GM12878 (cell line): ENCODE measurements at regions not wholly inside any gene's neighbourhood (a gene's known extent, or its start where the extent isn't known, plus 50 kb on each side); places are given as distances from the start of the nearest gene placed in this dataset.

Experiments
- ATAC-seq: fragments of 200-7000 bp; cut with Tn5 transposase; 3 replicates; pipeline ENCODE4 v1.9.1; 2020; ENCODE audit warnings: mild to moderate bottlenecking, moderate library complexity
- BruUV-seq: library from RNA; stranded (reverse); fragments of 400-500 nt; replicated peaks from 2 replicates; lab custom pipeline; 2021; lab: Mats Ljungman, UMichigan
- CTCF ChIA-PET: fragments of 300-600 bp; sonication (Branson Sonifier 250); formaldehyde crosslinking; extraction: SDS; loops from one replicate; lab custom pipeline; 2021; ENCODE audit warnings: inconsistent platforms; lab: Yijun Ruan, JAX
- POLR2A ChIA-PET: fragments of 350-600 bp; formaldehyde crosslinking; extraction: SDS; loops from one replicate; lab custom pipeline; 2021; ENCODE audit warnings: inconsistent platforms; lab: Charles Lee
- RAD21 ChIA-PET: fragments of 300-600 bp; sonication (Branson Sonifier 250); formaldehyde crosslinking; loops from one replicate; lab custom pipeline; 2023; ENCODE audit warnings: antibody characterized with exemption; ENCODE audit not compliant: unreplicated experiment; lab: Charles Lee
- SMC1A ChIA-PET: fragments of 300-600 bp; sonication (Branson Sonifier 250); formaldehyde crosslinking; loops from one replicate; lab custom pipeline; 2023; ENCODE audit not compliant: unreplicated experiment, uncharacterized antibody; lab: Charles Lee
- DNase-seq: peaks from one replicate; pipeline ENCODE4 v3.0.0-alpha.2; 2011; ENCODE audit warnings: low read depth, low spot score
- FAIRE-seq: peaks from 3 replicates; lab custom pipeline; 2011; peaks lifted over from hg19 to GRCh38; lab: Jason Lieb, UNC
- H2AFZ ChIP-seq: 2 replicates; pipeline ENCODE4 v1.6.0; 2011; ENCODE audit warnings: low read depth, low read length, control low read depth; ENCODE audit not compliant: control insufficient read depth
- H3K27ac ChIP-seq: 2 replicates; pipeline ENCODE4 v1.5.1; 2011; ENCODE audit warnings: control low read depth; ENCODE audit not compliant: control insufficient read depth, insufficient read depth
- H3K27me3 ChIP-seq, 2 experiments: replicated peaks in 1 of 2; 2 replicates each; pipeline versions ENCODE4 v1.6.0 to v1.6.1; 2011; ENCODE audit warnings: low read length in 1 of 2; ENCODE audit not compliant: control insufficient read depth in 2 of 2, insufficient read depth in 2 of 2
- H3K36me3 ChIP-seq, 2 experiments: 2 replicates each; pipeline ENCODE4 v1.5.1; 2011; ENCODE audit warnings: low read length in 1 of 2; ENCODE audit not compliant: control insufficient read depth in 2 of 2, insufficient read depth in 2 of 2
- H3K4me1 ChIP-seq: 2 replicates; pipeline ENCODE4 v1.6.1; 2011; ENCODE audit warnings: mild to moderate bottlenecking, low read length, moderate library complexity, mixed read lengths; ENCODE audit not compliant: control insufficient read depth, insufficient read depth
- H3K4me2 ChIP-seq: 2 replicates; pipeline ENCODE4 v1.6.0; 2011; ENCODE audit warnings: control low read depth; ENCODE audit not compliant: control insufficient read depth, insufficient read depth
- H3K4me3 ChIP-seq: fragments of 200-600 bp; sonication (generic); 2 replicates; pipeline ENCODE4 v1.5.1; 2016
- H3K79me2 ChIP-seq: 2 replicates; pipeline ENCODE4 v1.6.0; 2011; ENCODE audit warnings: low read length; ENCODE audit not compliant: control insufficient read depth, insufficient read depth
- H3K9ac ChIP-seq: 2 replicates; pipeline ENCODE4 v1.8.0; 2011; ENCODE audit warnings: low read length, control low read depth, mixed read lengths; ENCODE audit not compliant: control insufficient read depth, insufficient read depth
- H3K9me3 ChIP-seq: replicated peaks from 3 replicates; pipeline ENCODE4 v1.5.1; 2011; ENCODE audit warnings: mild to moderate bottlenecking, low read length; ENCODE audit not compliant: control insufficient read depth, insufficient read depth
- H4K20me1 ChIP-seq: 2 replicates; pipeline ENCODE4 v1.6.0; 2011; ENCODE audit not compliant: control insufficient read depth, insufficient read depth
- BRCA1 ChIP-seq: IDR thresholded peaks from 2 replicates; pipeline ENCODE4 v1.6.1; 2011; ENCODE audit warnings: low read depth, low read length, improper control_type of control experiment
- CTCF ChIP-seq, 3 experiments: IDR thresholded peaks in 2 of 3; conservative IDR thresholded peaks in 1 of 3; 2 replicates each; pipeline ENCODE4 v1.5.1; 2011; ENCODE audit warnings: low read depth in 3 of 3, low read length in 3 of 3, mild to moderate bottlenecking in 3 of 3, control low read depth in 2 of 3, moderate library complexity in 2 of 3, inconsistent platforms in 1 of 3, mixed read lengths in 1 of 3; ENCODE audit not compliant: control insufficient read depth in 2 of 3, insufficient read depth in 1 of 3; ENCODE audit errors: extremely low read depth in 1 of 3
- E4F1 ChIP-seq: fragments of 450-650 bp; IDR thresholded peaks from 2 replicates; pipeline ENCODE4 v1.6.1; 2018; ENCODE audit warnings: borderline replicate concordance, mild to moderate bottlenecking; ENCODE audit not compliant: partially characterized antibody
- FOS ChIP-seq: IDR thresholded peaks from 3 replicates; pipeline ENCODE4 v1.6.1; 2011; ENCODE audit warnings: borderline replicate concordance; ENCODE audit not compliant: insufficient read length; ENCODE audit errors: extremely low read depth
- FOXM1 ChIP-seq: IDR thresholded peaks from 2 replicates; pipeline ENCODE4 v1.6.1; 2012; ENCODE audit warnings: low read depth, mild to moderate bottlenecking, inconsistent platforms, low read length, moderate library complexity
- GABPA ChIP-seq: IDR thresholded peaks from 2 replicates; pipeline ENCODE4 v1.6.1; 2014; ENCODE audit warnings: antibody characterized with exemption, low read depth, mild to moderate bottlenecking, inconsistent platforms
- HDAC2 ChIP-seq: fragments of 200-600 bp; sonication (generic); IDR thresholded peaks from 2 replicates; pipeline ENCODE4 v1.6.1; 2017
- IRF4 ChIP-seq: IDR thresholded peaks from 2 replicates; pipeline ENCODE4 v1.6.1; 2011; ENCODE audit warnings: low read depth, low read length
- JUND ChIP-seq: IDR thresholded peaks from 2 replicates; pipeline ENCODE4 v1.6.1; 2012; ENCODE audit warnings: low read depth, mild to moderate bottlenecking, low read length, improper control_type of control experiment, moderate library complexity
- MLLT1 ChIP-seq: fragments of 450-650 bp; IDR thresholded peaks from 2 replicates; pipeline ENCODE4 v1.6.1; 2016; ENCODE audit warnings: mild to moderate bottlenecking
- PML ChIP-seq: IDR thresholded peaks from 2 replicates; pipeline ENCODE4 v1.6.1; 2012; ENCODE audit warnings: low read length, inconsistent platforms
- RAD21 ChIP-seq: IDR thresholded peaks from 2 replicates; pipeline ENCODE4 v1.6.1; 2011; ENCODE audit warnings: mild to moderate bottlenecking, low read depth, low read length, moderate library complexity; ENCODE audit not compliant: insufficient read depth
- RB1 ChIP-seq: fragments of 450-650 bp; formaldehyde crosslinking; IDR thresholded peaks from 2 replicates; pipeline ENCODE4 v1.6.1; 2017; ENCODE audit warnings: mild to moderate bottlenecking, borderline replicate concordance
- SMC3 ChIP-seq: IDR thresholded peaks from 2 replicates; pipeline ENCODE4 v1.6.1; 2011; ENCODE audit warnings: low read length, improper control_type of control experiment, borderline replicate concordance
- SP1 ChIP-seq: IDR thresholded peaks from one replicate; pipeline ENCODE4 v1.6.1; 2011; ENCODE audit warnings: low read depth, low read length
- SUZ12 ChIP-seq: fragments of 200-600 bp; sonication (generic); IDR thresholded peaks from one replicate; pipeline ENCODE4 v1.6.1; 2018; ENCODE audit warnings: antibody characterized with exemption, mild to moderate bottlenecking; ENCODE audit not compliant: unreplicated experiment
- ZNF24 ChIP-seq: fragments of 450-650 bp; IDR thresholded peaks from 2 replicates; pipeline ENCODE4 v1.6.1; 2017; ENCODE audit warnings: antibody characterized with exemption, mild to moderate bottlenecking
- WGBS: methylation state at CpG from one replicate; pipeline ENCODE4 v1.1.6; 2016; ENCODE audit warnings: low lambda C conversion rate; ENCODE audit not compliant: insufficient replicate concordance, insufficient coverage; ENCODE audit errors: missing lambda C conversion rate; 5-methylcytosine and 5-hydroxymethylcytosine counted together
- in situ Hi-C: fragments of 300-500 bp; cut with MboI; formaldehyde crosslinking; loops from 9 replicates; pipeline ENCODE4 v1.14.3; 2018; ENCODE audit warnings: mixed read lengths
- intact Hi-C: fragments of 100-400 bp; cut with micrococcal nuclease; formaldehyde crosslinking; loops from one replicate; pipeline ENCODE4 v1.14.2; 2022; ENCODE audit not compliant: unreplicated experiment

- Histone ChIP-seq H4K20me1 (no peaks in the 10 kb centered on the region), H3K79me2 (no peaks in the 10 kb centered on the region)
- TF ChIP-seq ZNF24: no peak
- peak; percentile 73 to 91 (median 88) for TF ChIP-seq CTCF (IDR thresholded peaks at IDR 0.05 in 2 of 3, conservative IDR thresholded peaks at IDR 0.05 in 1 of 3; ENCODE audit: control insufficient read depth in 2 of 3, extremely low read depth in 1 of 3, insufficient read depth in 1 of 3, low read depth in 3 of 3, low read length in 3 of 3)
- TF ChIP-seq E4F1: no peak
- no peak for TF ChIP-seq SP1
- TF ChIP-seq RAD21: peak; percentile 99
- no peak for TF ChIP-seq BRCA1
- peak; percentile 56; the same call in 1 of the 2 replicates for TF ChIP-seq FOXM1
- no peak for TF ChIP-seq HDAC2
- TF ChIP-seq FOS: no peak
- TF ChIP-seq RB1: peak; percentile 61; the same call in 1 of the 2 replicates
- no peak for TF ChIP-seq JUND
- peak; percentile 49; the same call in 1 of the 2 replicates for TF ChIP-seq MLLT1
- no peak for TF ChIP-seq IRF4
- TF ChIP-seq SUZ12: no peak
- no peak for TF ChIP-seq GABPA
- TF ChIP-seq PML: no peak
- TF ChIP-seq SMC3: peak; percentile 98
These were observed 119.0 kb upstream of the RASGRP1 start for GRCh38 chr15:38683382-38684242.

More at GRCh38 chr15:38683382-38684242, 119.0 kb upstream of the RASGRP1 start:
- Histone ChIP-seq H3K9ac (no peak overlapping the region), H3K9me3 (no peaks in the 10 kb centered on the region), H3K4me2 (no peak overlapping the region), H3K27me3 (no peaks in the 10 kb centered on the region), H3K4me3 (no peak overlapping the region), H3K36me3 (no peaks in the 10 kb centered on the region), H2AFZ (peak overlapping the region; percentile 45), H3K27ac (no peak overlapping the region), H3K4me1 (peaks cover 5% of the 10 kb centered on the region)
- intact Hi-C loops: loop anchor here (1.0 to 2.0 kb wide), 3 partner anchors 119 to 243 kb away; partner anchors contain the start of gene RASGRP1
- WGBS: 26% methylated on average over 2 of the region's 2 CpGs
- in situ Hi-C loops: no loop called here
- ATAC-seq (peak; percentile 94), DNase-seq (no peak), FAIRE-seq (peak; percentile 95)
- ChIA-PET SMC1A (interaction anchor here (0.8 to 17.6 kb wide), 51 partner anchors 8 to 689 kb away, joined by 3 to 293 read pairs (median 9); partner anchors contain the start of genes FAM98B and RASGRP1), POLR2A (interaction anchor here (0.6 to 2.9 kb wide), 16 partner anchors 9 to 243 kb away, joined by 3 to 33 read pairs (median 4); partner anchors contain the start of gene RASGRP1), CTCF (interaction anchor here (0.6 to 15.4 kb wide), 60 partner anchors 8 to 329 kb away, joined by 3 to 288 read pairs (median 6); partner anchors contain the start of genes FAM98B and RASGRP1), RAD21 (interaction anchor here (0.7 to 12.0 kb wide), 39 partner anchors 8 to 327 kb away, joined by 3 to 322 read pairs (median 6); partner anchors contain the start of genes FAM98B and RASGRP1)
- no TSS peak for BruUV-seq
